ENCODE measurements at regions not wholly inside any gene's neighbourhood (a gene's known extent, or its start where the extent isn't known, plus 50 kb on each side); places are given as distances from the start of the nearest gene placed in this dataset.

GRCh38 chr14:104239185-104239775 lies 100.9 kb downstream of the KIF26A start:
- H3F3A ChIP-seq (replicated peaks; ENCODE audit: low read depth): no peaks in the 10 kb centered on the region
- no peaks in the 10 kb centered on the region for H3K79me2 ChIP-seq (replicated peaks; ENCODE audit: insufficient read depth)
- peaks cover 11% of the 10 kb centered on the region; the same call in 2 of the 3 replicates for H3K9me3 Mint-ChIP-seq
- no peaks in the 10 kb centered on the region for H3K27me3 ChIP-seq (ENCODE audit: insufficient read depth)
- peaks cover 8% of the 10 kb centered on the region for H3K4me1 Mint-ChIP-seq
- 0 out of 2 replicates have a peak, but pooled peaks cover 3% of the 10 kb centered on the region for H3K9me2 ChIP-seq (ENCODE audit: insufficient read depth)
- no peak overlapping the region for H2AFZ ChIP-seq
- H3K36me3 Mint-ChIP-seq (ENCODE audit: low read depth): peaks cover 20% of the 10 kb centered on the region
- H3K4me1 ChIP-seq (ENCODE audit: insufficient read depth): no peaks in the 10 kb centered on the region; the same call in 1 of the 2 replicates
- TF ChIP-seq, protein P1, sequence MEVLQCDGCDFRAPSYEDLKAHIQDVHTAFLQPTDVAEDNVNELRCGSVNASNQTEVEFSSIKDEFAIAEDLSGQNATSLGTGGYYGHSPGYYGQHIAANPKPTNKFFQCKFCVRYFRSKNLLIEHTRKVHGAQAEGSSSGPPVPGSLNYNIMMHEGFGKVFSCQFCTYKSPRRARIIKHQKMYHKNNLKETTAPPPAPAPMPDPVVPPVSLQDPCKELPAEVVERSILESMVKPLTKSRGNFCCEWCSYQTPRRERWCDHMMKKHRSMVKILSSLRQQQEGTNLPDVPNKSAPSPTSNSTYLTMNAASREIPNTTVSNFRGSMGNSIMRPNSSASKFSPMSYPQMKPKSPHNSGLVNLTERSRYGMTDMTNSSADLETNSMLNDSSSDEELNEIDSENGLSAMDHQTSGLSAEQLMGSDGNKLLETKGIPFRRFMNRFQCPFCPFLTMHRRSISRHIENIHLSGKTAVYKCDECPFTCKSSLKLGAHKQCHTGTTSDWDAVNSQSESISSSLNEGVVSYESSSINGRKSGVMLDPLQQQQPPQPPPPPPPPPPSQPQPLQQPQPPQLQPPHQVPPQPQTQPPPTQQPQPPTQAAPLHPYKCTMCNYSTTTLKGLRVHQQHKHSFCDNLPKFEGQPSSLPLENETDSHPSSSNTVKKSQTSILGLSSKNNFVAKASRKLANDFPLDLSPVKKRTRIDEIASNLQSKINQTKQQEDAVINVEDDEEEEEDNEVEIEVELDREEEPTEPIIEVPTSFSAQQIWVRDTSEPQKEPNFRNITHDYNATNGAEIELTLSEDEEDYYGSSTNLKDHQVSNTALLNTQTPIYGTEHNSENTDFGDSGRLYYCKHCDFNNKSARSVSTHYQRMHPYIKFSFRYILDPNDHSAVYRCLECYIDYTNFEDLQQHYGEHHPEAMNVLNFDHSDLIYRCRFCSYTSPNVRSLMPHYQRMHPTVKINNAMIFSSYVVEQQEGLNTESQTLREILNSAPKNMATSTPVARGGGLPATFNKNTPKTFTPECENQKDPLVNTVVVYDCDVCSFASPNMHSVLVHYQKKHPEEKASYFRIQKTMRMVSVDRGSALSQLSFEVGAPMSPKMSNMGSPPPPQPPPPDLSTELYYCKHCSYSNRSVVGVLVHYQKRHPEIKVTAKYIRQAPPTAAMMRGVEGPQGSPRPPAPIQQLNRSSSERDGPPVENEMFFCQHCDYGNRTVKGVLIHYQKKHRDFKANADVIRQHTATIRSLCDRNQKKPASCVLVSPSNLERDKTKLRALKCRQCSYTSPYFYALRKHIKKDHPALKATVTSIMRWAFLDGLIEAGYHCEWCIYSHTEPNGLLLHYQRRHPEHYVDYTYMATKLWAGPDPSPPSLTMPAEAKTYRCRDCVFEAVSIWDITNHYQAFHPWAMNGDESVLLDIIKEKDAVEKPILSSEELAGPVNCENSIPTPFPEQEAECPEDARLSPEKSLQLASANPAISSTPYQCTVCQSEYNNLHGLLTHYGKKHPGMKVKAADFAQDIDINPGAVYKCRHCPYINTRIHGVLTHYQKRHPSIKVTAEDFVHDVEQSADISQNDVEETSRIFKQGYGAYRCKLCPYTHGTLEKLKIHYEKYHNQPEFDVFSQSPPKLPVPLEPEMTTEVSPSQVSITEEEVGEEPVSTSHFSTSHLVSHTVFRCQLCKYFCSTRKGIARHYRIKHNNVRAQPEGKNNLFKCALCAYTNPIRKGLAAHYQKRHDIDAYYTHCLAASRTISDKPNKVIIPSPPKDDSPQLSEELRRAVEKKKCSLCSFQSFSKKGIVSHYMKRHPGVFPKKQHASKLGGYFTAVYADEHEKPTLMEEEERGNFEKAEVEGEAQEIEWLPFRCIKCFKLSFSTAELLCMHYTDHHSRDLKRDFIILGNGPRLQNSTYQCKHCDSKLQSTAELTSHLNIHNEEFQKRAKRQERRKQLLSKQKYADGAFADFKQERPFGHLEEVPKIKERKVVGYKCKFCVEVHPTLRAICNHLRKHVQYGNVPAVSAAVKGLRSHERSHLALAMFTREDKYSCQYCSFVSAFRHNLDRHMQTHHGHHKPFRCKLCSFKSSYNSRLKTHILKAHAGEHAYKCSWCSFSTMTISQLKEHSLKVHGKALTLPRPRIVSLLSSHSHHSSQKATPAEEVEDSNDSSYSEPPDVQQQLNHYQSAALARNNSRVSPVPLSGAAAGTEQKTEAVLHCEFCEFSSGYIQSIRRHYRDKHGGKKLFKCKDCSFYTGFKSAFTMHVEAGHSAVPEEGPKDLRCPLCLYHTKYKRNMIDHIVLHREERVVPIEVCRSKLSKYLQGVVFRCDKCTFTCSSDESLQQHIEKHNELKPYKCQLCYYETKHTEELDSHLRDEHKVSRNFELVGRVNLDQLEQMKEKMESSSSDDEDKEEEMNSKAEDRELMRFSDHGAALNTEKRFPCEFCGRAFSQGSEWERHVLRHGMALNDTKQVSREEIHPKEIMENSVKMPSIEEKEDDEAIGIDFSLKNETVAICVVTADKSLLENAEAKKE (CRISPR knock-in tag; IDR thresholded peaks at IDR 0.05): no peak
- TF ChIP-seq ZNF114 (CRISPR knock-in tag; IDR thresholded peaks at IDR 0.05): no peak
- no peak for TF ChIP-seq ETS1 (IDR thresholded peaks at IDR 0.05)
- TF ChIP-seq STAT1 (IDR thresholded peaks at IDR 0.05; ENCODE audit: unreplicated experiment): no peak
- no peak for TF ChIP-seq EZH2phosphoT487 (IDR thresholded peaks at IDR 0.05; ENCODE audit: unreplicated experiment)
- TF ChIP-seq, protein P2, sequence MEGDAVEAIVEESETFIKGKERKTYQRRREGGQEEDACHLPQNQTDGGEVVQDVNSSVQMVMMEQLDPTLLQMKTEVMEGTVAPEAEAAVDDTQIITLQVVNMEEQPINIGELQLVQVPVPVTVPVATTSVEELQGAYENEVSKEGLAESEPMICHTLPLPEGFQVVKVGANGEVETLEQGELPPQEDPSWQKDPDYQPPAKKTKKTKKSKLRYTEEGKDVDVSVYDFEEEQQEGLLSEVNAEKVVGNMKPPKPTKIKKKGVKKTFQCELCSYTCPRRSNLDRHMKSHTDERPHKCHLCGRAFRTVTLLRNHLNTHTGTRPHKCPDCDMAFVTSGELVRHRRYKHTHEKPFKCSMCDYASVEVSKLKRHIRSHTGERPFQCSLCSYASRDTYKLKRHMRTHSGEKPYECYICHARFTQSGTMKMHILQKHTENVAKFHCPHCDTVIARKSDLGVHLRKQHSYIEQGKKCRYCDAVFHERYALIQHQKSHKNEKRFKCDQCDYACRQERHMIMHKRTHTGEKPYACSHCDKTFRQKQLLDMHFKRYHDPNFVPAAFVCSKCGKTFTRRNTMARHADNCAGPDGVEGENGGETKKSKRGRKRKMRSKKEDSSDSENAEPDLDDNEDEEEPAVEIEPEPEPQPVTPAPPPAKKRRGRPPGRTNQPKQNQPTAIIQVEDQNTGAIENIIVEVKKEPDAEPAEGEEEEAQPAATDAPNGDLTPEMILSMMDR (conservative IDR thresholded peaks at IDR 0.05; ENCODE audit: low read depth in 2 of 2): no peak
- TF ChIP-seq JUNB (IDR thresholded peaks at IDR 0.05; ENCODE audit: unreplicated experiment): no peak
- TF ChIP-seq EZH2 (IDR thresholded peaks at IDR 0.05; ENCODE audit: low read depth, unreplicated experiment): no peak
- no peak for TF ChIP-seq POLR2AphosphoS5 (IDR thresholded peaks at IDR 0.05; ENCODE audit: low read depth)
- no peak for TF ChIP-seq CREB1 (CRISPR knock-in tag; IDR thresholded peaks at IDR 0.05; ENCODE audit: low read depth)
- no peak overlapping the region for H3K27ac ChIP-seq (ENCODE audit: low read depth)
- H3K36me3 ChIP-seq (ENCODE audit: insufficient read depth): no peaks in the 10 kb centered on the region
- no peak for ATAC-seq
- peaks cover 10% of the 10 kb centered on the region for H3K27me3 Mint-ChIP-seq (ENCODE audit: insufficient read depth, low read depth, poor library complexity)
- no peaks in the 10 kb centered on the region for H4K20me1 ChIP-seq (replicated peaks; ENCODE audit: insufficient read depth)
- DNase-seq (ENCODE audit: low spot score): no peak
- no peak overlapping the region for H3K4me3 Mint-ChIP-seq
- no peak overlapping the region for H3K4me3 ChIP-seq
- no peak overlapping the region for H3K27ac Mint-ChIP-seq
- no peak overlapping the region for H3K4me2 ChIP-seq

Measured in GM23338 (cell line).